HG03457 (cell line): ENCODE measurements at regions not wholly inside any gene's neighbourhood (a gene's known extent, or its start where the extent isn't known, plus 50 kb on each side); places are given as distances from the start of the nearest gene placed in this dataset.
"Not testable (repeated sequence)": the region's sequence is repeated elsewhere in the genome, so short reads cannot be mapped to it uniquely, and the experiment has no call there.

ENCODE experiments used
- ATAC-seq: cut with Tn5 transposase; IDR thresholded peaks from one replicate; pipeline ENCODE4 v1.9.1; 2021; ENCODE audit warnings: moderate number of reproducible peaks; ENCODE audit not compliant: unreplicated experiment

DNA sequence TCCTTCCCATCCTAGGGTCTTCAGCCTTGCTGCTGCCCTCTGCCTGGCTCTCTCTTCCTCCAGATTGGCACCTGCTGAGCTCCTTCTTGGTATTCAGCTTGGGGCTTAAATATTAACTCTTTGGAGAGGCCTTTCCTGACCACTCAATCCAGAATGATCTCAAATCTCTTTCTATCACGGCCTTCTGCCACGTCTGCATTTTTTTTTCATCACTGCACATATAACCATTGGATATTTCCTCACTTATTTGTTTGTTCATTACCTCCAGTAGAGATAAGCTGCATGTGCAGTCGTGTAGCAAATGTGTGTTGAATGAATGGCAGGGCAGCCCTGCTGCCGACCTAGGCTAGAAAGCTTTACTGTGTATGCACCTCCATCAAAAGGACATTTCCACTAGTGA lies 51.6 kb upstream of the MPP7 start:
- ATAC-seq = no peak

DNA sequence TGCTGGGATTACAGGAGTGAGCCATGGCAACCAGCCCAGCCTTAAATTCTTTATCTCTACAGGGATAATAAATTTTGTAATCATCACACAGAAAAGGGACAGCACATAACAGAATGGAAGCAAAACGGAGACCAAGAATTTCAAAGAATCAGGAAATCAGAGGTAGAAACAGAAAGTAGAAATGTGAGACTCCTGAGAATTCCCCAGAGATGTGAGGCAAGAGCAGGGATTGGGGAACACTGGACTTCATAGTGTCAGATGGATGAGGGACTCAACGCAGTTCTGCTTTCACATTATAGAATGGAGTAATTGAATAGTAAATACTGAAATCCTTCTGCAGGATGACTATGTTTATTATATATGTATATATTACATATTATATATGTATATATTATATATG lies 52.5 kb upstream of the MPP7 start:
- no peak for ATAC-seq

DNA sequence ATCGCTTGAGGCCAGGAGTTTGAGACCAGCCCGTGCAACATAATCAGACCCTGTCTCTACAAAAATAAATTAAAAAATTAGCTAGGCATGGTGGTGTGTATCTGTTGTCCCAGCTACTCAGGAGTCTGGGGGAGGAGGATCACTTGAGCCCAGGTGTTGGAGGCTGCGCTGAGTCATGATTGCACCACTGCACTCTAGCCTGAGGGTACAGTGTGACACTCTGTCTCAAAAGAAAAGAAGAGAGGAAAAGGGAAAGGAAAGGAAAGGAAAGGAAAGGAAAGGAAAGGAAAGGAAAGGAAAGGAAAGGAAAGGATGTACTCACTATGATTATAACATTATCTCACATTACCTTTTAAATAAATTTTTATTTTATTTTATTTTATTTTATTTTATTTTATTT lies 56.5 kb upstream of the MPP7 start:
- no peak for ATAC-seq

DNA sequence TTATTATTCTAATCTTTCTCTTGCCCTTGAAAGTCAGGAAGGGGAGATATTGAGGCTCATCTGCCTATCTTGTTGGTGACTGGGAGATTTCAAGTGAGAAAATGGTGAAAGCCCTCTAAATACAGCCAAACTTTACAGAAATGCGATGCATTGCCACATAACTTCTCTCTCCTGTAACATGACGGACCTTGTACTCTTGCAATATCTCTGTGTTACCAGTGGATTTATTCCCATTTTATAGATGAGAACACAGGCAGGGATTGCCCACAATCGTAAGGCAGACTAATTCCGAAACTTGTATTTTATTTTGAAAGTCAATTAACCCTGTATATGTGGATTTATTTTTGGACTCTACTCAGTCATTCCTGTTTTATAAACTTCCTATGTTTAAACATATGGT lies 57.3 kb upstream of the MPP7 start:
- ATAC-seq = no peak

DNA sequence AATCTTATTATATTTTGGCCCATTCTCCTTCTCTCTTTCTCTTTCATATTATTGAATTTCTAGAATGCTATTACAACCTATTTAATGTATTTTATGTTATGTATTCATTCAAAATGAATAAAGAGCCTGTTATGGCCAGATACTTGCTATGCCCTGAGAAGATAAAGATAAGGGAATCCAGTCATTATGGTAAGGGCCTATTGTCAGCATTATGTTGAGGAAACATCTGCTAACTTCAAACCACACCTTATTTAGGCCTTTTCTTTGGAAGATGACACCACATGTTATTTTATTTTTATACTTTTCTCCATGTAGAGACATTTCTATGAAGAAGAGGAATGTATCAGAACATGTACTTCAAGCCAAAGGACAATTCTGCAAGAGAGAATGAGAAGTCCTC lies 60.5 kb upstream of the MPP7 start:
- no peak for ATAC-seq

DNA sequence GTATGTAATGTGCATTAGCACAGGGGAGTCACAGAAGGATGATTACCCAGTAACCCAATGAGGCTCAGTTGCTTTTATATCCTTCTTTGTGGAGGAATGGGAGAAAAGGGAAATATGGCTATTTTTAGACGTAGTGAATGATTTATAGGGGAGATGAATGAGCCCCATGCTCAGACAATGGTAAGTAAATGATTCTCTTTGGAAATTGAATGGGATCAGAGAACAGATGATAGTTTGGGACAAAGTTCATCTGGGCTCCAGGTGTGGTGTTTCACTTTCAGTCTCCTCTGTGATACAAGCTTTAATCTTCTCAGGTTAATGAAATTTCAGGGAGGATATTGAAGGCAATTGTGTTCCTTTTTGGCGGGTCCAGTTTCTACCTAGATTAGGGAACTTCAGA lies 63.0 kb upstream of the MPP7 start:
- ATAC-seq = no peak

DNA sequence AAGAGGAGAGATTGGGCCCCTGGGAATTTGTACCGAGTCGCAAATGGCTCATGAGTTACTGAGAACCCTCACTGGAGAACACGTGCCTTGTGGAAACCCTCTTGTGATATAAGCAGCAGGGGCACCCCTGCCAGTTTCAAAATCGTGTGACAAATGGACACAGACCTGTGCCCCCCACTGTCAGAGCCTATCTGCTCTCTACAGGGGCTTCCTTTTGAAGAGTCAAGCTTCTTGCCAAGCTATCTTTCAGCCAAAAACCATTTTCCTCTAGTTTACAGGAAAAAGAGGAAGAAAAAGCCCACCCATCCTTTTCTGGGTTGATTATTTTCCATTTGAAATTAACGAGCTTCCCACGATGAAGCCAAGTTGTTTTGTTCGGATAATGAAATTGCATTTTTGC lies 64.1 kb upstream of the MPP7 start:
- no peak for ATAC-seq

DNA sequence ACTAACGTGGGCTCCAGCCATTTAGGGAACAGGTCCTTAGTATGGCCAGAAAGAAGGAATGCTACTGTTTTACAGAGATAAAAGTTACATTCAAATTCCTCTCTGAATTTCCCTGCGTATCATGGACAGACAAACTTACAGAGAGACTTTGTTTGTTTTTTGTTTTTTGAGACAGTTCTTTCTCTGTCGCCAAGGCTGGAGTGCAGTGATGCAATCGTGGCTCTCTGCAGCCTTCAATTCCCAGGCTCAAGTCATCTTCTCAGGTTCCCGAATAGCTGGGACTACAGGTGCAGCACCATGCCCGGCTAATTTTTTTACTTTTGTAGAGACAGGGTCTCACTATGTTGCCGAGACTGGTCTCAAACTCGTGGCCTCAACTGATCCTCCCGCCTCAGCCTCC lies 64.5 kb upstream of the MPP7 start:
- no peak for ATAC-seq

DNA sequence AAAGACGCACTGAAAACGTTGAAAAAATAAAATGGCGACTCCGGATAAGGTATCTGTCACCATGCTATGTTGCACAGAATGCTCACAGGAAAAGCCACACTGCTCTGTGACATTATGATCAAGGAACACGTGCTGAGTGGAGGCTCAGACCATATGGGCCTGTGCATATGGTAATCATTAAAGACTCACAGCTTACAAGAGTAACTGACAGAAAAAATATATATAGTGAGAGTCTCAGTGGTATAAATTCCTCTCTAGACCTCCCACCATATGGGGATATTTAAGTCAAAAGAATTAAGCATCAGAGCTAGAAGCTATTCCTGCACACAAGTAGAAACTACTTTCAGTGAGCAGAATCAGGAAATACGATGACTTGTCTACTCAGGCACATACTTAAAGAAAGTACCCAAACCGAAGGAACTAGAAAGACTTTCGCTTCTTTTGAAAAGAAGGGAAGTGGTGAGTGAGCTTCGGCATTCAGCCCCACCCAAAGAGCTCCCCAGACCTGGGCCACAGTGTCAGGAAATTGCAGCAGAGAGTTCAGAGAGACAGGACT lies 65.1 kb upstream of the MPP7 start:
- peak; percentile 91 for ATAC-seq

DNA sequence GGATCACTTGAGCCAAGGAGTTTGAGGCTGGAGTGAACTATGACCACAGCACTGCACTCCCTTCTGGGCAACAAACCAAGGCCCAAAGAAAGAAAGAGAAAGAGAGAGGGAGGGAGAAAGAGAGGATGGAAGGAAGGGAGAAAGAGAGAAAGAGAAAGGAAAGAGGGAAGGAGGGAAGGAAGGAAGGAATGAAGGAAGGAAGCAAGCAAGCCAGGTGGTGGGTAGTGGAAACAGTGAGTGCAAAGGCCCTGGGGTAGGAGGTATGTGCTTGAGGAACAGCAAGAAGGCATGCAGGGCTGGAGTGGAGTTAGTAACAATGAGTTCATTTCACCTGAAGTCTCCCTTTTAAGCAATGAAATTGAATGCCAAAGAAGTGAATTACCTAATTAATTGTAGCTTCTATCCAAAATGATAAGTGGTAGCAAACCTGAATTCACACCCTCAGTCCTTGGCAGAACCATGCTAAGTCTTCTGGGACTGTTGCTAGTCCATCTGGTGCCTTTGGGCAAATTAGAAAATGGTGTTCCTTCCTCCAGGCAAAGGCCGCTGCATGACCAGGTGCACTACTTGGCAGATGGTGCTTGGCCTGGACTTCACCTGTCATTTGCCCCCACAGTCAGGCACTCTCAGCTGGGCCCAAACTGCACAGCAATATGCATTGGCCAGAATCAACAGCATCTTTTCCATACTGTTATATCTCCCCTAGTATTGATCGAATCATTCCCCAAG lies 67.4 kb upstream of the MPP7 start:
- ATAC-seq = no peak

DNA sequence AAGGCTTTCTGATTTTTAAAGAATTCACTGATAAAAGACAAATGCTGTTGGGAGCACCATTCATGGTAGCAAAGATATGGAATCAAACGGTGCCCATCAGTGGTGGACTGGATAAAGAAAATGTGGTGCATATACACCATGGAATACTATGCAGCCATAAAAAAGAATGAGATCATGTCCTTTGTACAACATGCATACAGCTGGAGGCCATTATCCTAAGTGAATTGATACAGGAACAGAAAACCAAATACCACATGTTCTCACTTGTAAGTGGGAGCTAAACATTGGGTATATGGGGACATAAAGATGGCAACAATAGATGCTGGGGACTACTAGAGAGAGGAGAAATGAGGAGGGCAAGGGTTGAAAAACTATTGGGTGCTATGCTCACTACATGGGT lies 68.8 kb upstream of the MPP7 start:
- ATAC-seq = not testable (repeated sequence)

DNA sequence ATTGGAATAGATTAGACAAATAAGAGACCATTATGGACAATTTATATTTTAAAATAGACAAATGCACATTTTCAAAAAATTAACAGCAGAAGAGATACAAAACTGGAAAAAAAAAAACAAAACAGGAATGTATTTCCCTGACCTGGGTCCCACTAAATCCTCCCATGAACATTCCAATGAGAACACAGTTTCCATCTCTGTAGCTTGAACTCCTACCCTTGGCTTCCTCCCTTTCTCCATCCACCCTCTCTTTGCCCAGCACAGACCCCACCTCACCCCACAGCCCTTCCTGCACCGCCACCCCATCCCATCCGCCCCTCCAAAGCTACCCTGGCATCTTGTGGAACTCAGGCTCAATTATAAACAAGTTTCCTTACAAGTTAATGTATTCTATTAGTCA lies 71.2 kb upstream of the MPP7 start:
- ATAC-seq = no peak

DNA sequence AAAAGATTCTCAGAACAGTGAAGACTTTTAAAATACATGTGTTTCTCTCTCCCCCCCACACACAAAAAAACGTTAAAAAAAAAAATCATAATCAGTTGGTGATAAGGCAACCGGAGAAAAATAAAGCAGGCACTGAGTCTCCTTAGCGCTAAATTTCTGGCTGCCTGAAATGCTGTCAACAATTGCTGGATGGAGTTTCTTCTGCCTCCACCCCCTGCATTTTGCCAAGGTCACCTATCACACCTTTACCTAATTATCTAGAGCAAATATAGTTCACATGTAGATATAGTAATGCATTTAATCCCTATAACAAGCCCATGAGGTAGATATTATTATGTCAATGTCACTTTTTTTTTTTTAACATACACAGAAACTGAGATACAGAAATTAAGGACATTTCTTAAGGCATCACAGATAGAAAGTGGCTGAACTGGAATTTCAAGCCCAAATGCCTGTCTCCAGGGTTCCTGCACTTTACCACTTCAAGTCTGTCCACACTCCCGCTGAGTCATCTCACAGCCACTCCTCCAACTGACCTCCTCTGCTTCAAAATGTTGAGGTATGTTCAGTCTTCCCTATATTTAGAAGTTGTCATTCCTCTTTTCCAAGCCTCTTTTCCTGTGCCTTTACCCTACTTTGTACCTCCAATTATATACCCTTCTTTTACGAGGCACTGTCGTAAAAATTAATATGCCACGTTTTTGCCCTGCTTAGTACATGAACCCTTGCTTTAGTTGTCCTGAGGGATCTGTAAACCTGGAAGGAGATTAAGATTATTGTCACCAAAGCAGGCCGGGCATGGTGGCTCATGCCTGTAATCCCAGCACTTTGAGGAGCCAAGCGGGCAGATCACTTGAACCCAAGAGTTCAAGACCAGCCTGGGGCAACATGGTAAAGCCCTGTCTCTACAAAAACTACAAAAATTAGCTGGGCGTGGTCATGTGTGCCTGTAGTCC lies 72.8 kb upstream of the MPP7 start:
- no peak for ATAC-seq

DNA sequence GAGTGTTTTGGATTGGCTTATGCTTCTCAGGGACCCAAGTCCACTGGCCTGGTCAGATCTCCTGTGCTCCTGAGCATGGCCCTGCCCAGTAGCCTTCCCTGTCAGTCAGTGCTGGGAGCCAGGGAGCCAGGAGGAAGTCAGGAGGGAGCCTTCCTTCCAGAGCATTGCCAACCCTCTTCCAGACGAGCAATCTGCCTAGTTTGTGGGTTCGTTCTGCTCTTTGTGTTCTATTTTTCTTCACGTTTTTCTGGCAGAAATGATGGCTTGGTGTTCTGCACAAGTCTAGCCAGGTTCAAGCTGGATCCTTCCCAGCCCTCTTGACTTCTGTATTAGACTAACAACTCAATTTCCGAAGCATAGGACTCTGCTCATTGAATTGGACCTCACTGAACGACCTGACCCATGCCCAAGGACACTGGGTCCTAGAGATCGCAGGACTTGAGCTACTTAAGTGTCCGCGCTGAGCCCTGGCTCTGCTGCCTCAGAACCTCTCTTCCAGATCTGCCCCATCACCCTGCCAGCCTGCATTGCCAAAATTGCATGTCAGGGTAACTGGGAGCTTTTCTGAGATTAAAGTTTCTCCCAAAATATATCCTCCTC lies 76.2 kb upstream of the MPP7 start:
- no peak for ATAC-seq

DNA sequence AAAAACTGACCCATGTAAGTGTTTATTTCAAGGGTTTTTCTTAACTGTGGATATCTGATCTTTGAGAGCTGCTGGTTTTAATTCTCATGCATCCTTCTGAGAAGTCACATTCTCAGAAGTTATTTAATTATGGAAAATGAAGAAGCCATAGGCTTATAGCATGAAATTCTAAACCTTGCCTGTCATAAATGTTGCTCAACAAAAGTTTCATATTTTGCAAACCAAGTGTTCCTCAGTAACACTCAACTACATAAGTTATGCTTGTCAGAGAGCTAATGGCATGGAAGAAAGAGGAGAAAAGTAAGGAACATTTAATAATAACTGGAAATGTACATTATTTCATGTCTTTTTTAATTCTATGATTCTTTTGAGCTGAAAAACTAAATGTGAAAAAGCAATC lies 78.6 kb upstream of the MPP7 start:
- ATAC-seq = no peak

DNA sequence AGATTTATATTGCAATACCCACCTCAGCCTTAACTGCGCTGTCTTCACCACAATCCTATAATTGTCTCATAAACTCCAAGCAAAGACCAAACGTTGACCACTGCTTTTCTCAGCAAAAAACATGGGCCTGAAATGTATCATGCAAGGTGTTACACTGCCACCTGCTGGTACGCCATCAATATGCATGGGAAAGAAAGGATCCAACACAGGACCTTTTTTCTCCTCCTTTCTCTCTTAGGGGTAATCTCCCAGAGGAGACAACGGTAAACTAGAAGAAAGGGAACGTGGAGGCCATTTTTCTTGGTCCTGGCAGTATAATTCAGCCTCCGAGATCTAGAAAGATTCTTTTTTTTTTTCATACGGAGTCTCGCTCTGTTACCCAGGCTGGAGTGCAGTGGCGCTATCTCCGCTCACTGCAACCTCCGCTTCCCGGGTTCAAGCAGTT lies 79.1 kb upstream of the MPP7 start:
- no peak for ATAC-seq

DNA sequence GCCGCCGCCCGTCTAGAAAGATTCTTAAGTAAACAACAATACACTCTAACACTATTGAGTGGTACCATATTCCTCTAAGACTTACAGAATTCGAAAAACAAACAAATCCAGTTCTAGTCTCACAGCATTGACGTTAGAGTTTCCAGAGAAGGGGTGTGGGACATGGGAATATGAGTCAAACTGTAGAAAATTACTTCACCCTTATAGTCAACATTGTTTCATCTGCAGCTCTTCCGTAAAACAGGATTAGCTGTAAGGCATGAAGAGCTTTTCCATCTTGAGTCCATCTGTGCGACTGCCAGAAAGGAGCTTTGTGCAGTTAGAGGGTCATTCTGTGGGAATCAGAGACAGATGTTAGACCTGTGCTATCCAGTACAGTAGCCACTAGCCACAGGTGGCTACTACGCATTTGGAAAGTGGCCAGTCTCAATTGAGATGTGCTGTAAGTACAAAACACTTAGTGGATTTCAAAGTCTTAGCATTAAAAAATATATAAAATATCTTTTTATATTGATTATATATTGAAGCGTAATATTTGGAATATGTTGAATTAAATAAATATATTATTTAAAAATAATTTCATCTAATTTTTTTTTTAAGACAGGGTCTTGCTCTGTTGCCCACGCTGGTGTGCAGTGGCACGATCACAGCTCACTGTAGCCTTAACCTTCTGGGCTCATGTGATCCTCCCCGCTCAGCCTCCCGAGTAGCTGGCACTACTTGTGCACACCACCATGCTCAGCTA lies 79.8 kb upstream of the MPP7 start:
- ATAC-seq = no peak

DNA sequence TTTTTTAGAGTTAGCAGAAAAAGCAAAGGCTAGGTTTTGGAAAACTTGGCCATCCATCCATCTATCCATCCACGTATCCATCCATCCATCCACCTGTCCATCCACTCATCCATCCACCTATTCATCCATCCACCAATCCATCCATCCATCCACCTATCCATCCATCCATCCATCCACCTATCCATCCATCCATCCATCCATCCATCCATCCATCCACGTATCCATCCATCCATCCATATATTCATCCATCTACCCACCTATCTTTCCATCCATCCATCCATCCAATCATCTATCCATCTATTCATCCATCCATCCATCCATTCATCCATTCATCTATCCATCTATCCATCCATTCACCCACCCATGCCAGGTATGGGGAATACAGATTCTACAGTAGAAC lies 81.7 kb upstream of the MPP7 start:
- ATAC-seq = no peak

DNA sequence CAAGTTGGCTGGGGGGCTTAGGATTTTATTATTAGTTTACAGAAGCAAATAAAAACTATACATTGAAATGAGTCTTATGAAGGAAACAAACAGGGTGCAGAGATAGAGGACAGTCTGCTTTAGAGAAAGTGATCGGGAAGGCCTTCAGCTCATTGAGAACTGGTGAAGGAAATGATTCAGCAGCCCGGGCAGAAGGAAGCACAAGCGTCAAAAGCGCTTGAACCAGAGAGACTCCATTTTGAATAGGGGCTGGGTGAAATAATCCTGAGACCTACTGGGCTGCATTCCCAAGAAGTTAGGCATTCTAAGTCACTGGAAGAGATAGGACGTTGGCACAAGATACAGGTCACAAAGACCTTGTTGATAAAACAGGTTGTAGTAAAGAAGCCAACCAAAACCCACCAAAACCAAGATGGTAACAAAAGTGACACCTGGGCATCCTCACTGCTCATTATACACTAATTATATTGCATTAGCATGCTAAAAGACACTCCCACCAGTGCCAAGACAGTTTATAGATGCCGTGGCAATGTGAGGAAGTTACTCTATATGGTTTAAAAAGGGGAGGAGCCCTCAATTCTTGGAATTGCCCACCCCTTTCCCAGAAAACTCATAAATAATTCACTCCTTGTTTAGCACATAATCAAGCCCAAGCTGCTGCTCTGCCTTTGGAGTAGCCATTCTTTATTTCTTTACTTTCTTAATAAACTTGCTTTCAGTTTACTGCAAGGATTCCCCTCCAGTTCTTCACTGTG lies 83.1 kb upstream of the MPP7 start:
- ATAC-seq = no peak

DNA sequence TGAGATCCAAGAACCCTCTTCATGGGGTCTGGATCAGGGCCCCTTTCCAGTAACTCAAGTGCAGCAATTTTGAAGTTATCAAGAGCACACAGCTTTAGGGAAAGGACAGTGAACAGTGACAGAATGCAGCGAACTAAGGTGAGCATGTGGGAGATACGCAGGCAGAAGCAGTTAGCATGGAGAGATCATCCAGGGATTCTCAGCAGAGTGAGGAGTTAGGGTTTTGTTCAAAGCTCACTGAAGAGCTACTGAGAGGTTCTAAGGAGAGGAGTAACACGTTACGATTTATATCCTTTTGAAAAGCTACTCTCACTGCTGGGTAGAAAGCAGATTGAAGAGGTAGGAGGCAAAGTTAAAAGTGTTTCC lies 83.6 kb upstream of the MPP7 start:
- ATAC-seq = no peak
